Calu3 (cell line): ENCODE measurements at regions not wholly inside any gene's neighbourhood (a gene's known extent, or its start where the extent isn't known, plus 50 kb on each side); places are given as distances from the start of the nearest gene placed in this dataset.

Experiments used
- BruUV-seq: library from RNA; stranded (reverse); fragments of 400-500 nt; replicated peaks from 2 replicates; lab custom pipeline; 2021; lab: Mats Ljungman, UMichigan
- CTCF ChIA-PET: fragments of 300-600 bp; sonication (Branson Sonifier 250); formaldehyde crosslinking; loops from one replicate; lab custom pipeline; 2022; ENCODE audit warnings: antibody characterized with exemption; lab: Charles Lee
- DNase-seq: peaks from one replicate; pipeline ENCODE4 v3.0.0; 2022
- H3K27ac Mint-ChIP-seq: one replicate; pipeline ENCODE4 v1.8.0; 2022; ENCODE audit warnings: mixed read lengths; ENCODE audit not compliant: unreplicated experiment
- H3K27me3 Mint-ChIP-seq: one replicate; pipeline ENCODE4 v1.8.0; 2022; ENCODE audit warnings: mixed read lengths; ENCODE audit not compliant: unreplicated experiment
- H3K36me3 Mint-ChIP-seq: one replicate; pipeline ENCODE4 v1.8.0; 2022; ENCODE audit warnings: mild to moderate bottlenecking, moderate library complexity, mixed read lengths; ENCODE audit not compliant: insufficient read depth, unreplicated experiment
- H3K4me1 Mint-ChIP-seq: one replicate; pipeline ENCODE4 v1.8.0; 2022; ENCODE audit warnings: mild to moderate bottlenecking, low read depth, mixed read lengths; ENCODE audit not compliant: unreplicated experiment
- H3K4me3 Mint-ChIP-seq: one replicate; pipeline ENCODE4 v1.8.0; 2022; ENCODE audit warnings: mild to moderate bottlenecking, low read depth, moderate library complexity, mixed read lengths; ENCODE audit not compliant: unreplicated experiment
- H3K9me3 Mint-ChIP-seq: one replicate; pipeline ENCODE4 v1.8.0; 2022; ENCODE audit warnings: low read depth, mixed read lengths; ENCODE audit not compliant: unreplicated experiment
- intact Hi-C: fragments of 100-400 bp; cut with micrococcal nuclease; formaldehyde crosslinking; loops from one replicate; pipeline ENCODE4 v1.10.0; 2022; ENCODE audit not compliant: unreplicated experiment
- TF ChIP-seq, protein P1 (sequence below): fragments of 200-600 bp; IDR thresholded peaks from one replicate; pipeline ENCODE4 v1.8.0; 2022; ENCODE audit warnings: antibody characterized with exemption; ENCODE audit not compliant: unreplicated experiment

DNA sequence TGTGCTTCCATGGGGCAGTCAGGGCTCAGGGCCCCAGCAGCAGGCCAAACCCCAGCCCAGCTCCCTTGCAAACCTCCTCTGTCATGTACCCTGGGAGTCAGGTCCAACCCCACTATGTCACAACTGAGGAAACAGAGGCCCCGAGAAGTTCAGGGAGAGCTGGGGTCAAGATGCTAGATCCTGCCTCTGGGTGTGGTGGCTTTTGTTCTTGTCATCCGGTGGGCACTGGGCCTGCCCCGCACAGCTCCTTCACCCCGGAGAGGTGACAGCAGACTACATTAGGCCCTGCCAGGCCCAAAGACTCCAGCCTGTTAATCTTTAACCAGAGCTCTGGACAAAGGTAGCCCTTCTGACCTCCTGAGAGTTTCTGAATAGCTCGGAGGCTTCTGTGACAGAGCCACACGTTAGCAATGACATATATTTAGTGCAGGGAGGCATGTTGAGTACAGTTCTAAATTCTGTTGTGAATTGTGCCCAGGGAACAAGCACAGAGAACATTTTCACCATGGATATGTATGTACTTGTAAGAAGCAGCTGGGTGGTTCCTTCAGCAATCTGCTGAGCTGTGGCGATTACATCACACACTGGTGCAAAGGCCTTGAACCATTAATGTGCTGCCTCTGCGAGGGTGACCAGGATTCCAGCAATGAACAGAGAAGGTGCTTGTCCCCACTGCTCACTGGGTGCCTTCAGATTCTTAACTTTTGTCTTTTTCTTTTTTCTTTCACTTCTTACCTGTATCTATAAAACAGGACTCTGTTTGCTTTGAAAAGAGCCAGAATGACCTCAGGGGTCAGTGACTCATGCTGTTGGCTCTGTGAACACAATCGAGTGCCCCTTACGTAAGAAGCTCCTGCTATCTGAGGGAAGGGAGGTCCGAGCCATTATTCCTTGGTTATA lies 102.8 kb downstream of the RHOU start:
- CTCF ChIA-PET, result interaction anchor here (0.6 to 2.5 kb wide), 12 partner anchors 12 to 1775 kb away, joined by 3 to 17 read pairs (median 3); partner anchors contain the start of gene RHOU
- no peaks in the 10 kb centered on the region for H3K9me3 Mint-ChIP-seq
- no TSS peak for BruUV-seq
- H3K27me3 Mint-ChIP-seq, result no peaks in the 10 kb centered on the region
- H3K4me1 Mint-ChIP-seq, result peaks cover 72% of the 10 kb centered on the region
- TF ChIP-seq, protein P1, sequence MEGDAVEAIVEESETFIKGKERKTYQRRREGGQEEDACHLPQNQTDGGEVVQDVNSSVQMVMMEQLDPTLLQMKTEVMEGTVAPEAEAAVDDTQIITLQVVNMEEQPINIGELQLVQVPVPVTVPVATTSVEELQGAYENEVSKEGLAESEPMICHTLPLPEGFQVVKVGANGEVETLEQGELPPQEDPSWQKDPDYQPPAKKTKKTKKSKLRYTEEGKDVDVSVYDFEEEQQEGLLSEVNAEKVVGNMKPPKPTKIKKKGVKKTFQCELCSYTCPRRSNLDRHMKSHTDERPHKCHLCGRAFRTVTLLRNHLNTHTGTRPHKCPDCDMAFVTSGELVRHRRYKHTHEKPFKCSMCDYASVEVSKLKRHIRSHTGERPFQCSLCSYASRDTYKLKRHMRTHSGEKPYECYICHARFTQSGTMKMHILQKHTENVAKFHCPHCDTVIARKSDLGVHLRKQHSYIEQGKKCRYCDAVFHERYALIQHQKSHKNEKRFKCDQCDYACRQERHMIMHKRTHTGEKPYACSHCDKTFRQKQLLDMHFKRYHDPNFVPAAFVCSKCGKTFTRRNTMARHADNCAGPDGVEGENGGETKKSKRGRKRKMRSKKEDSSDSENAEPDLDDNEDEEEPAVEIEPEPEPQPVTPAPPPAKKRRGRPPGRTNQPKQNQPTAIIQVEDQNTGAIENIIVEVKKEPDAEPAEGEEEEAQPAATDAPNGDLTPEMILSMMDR, result no peak
- peak overlapping the region; percentile 92 for H3K27ac Mint-ChIP-seq
- H3K36me3 Mint-ChIP-seq, result peaks cover 20% of the 10 kb centered on the region
- intact Hi-C loops, result loop anchor here (2.0 to 10.0 kb wide), 4 partner anchors 23 to 297 kb away; partner anchors contain the start of gene RHOU
- H3K4me3 Mint-ChIP-seq, result peak overlapping the region; percentile 63
- peak; percentile 87 for DNase-seq

GRCh38 chr1:228838717-228839500 lies 103.6 kb downstream of the RHOU start:
- no peaks in the 10 kb centered on the region for H3K27me3 Mint-ChIP-seq
- no peaks in the 10 kb centered on the region for H3K9me3 Mint-ChIP-seq
- peaks cover 75% of the 10 kb centered on the region for H3K4me1 Mint-ChIP-seq
- peak overlapping the region; percentile 92 for H3K27ac Mint-ChIP-seq
- intact Hi-C loops, result loop anchor here (2.0 to 10.0 kb wide), 4 partner anchors 22 to 296 kb away; partner anchors contain the start of gene RHOU
- H3K4me3 Mint-ChIP-seq, result peak overlapping the region; percentile 63
- H3K36me3 Mint-ChIP-seq, result peaks cover 20% of the 10 kb centered on the region
- DNase-seq, result no peak
- no TSS peak for BruUV-seq
- CTCF ChIA-PET, result interaction anchor here (0.6 to 2.5 kb wide), 9 partner anchors 11 to 1776 kb away, joined by 3 to 17 read pairs (median 4); partner anchors contain the start of gene RHOU
- TF ChIP-seq, protein P1, result no peak

DNA sequence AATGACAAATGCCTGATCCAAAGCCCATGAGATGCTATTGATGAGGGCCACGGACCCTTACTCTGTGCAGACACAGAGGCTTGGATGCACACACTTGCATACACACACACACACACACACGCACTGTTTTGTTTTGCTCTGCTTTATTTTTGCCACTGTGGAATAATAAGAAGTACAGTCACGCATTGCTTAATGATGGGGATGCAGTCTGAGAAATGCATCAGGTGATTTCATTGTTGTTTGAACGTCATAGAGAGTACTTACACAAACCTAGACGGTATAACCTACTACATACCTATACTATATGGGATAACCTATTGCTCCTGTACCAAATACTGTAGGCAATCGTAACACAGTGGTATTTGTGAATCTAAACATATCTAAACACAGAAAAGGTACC lies 104.4 kb downstream of the RHOU start:
- CTCF ChIA-PET, result interaction anchor here (1.4 to 2.5 kb wide), 2 partner anchors 14 to 104 kb away, joined by 4 to 17 read pairs; partner anchors contain the start of gene RHOU
- H3K4me3 Mint-ChIP-seq, result no peak overlapping the region
- no TSS peak for BruUV-seq
- no peaks in the 10 kb centered on the region for H3K27me3 Mint-ChIP-seq
- DNase-seq, result no peak
- intact Hi-C loops, result loop anchor here (2.0 to 10.0 kb wide), 4 partner anchors 21 to 295 kb away; partner anchors contain the start of gene RHOU
- H3K9me3 Mint-ChIP-seq, result no peaks in the 10 kb centered on the region
- H3K27ac Mint-ChIP-seq, result peak overlapping the region; percentile 92
- TF ChIP-seq, protein P1, result no peak
- H3K4me1 Mint-ChIP-seq, result peaks cover 68% of the 10 kb centered on the region
- H3K36me3 Mint-ChIP-seq, result peaks cover 20% of the 10 kb centered on the region

- CTCF ChIA-PET, result interaction anchor here (0.6 to 1.6 kb wide), 3 partner anchors 9 to 61 kb away, joined by 3 to 8 read pairs (median 3); no protein-coding TSS in a partner anchor
- TF ChIP-seq, protein P1, result no peak
- Mint-ChIP-seq H3K36me3 (peaks cover 20% of the 10 kb centered on the region), H3K9me3 (no peaks in the 10 kb centered on the region), H3K27ac (peak overlapping the region; percentile 73), H3K27me3 (no peaks in the 10 kb centered on the region), H3K4me1 (peaks cover 54% of the 10 kb centered on the region), H3K4me3 (no peak overlapping the region)
- no peak for DNase-seq
- intact Hi-C loops, result no loop called here
- no TSS peak for BruUV-seq
These were observed 106.4 kb downstream of the RHOU start for GRCh38 chr1:228841632-228842031.
